ENCODE measurements at regions not wholly inside any gene's neighbourhood (a gene's known extent, or its start where the extent isn't known, plus 50 kb on each side); places are given as distances from the start of the nearest gene placed in this dataset.

DNA sequence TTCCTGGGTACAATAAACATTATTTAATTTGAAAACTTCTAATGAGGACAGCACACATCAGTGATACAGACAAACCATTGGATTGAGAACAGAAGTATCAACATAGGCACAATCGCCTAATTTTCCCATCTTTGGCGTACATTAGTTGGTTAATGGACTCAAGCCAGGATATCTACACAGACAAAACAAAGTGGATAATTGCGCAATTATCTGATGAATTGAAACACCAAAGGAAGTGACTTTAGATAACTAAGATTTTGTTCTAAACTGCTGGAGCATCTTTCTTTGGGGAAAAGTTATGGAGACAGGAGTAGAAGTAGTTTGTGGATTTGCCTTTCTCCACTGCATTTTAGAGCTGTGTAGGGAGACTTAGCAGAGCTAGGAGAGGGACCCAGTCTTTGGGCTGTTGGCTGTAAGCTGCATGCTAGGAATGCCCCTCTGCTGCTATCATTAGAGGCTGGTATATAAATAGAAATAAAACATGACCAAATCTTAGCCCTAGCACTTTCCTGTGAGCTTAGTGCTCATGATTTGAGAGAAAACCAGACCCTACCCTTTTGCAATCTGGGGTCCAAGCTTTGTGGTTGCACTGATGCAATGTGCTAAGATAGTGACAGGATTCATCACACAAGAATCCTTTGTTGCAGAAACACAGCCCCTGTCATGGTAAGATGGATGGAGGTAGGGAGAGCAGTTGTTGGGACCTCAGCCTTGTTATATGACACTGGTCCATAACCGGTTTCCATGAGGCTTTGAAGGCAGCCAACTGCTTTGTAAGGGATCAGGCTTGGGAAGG, 264.5 kb upstream of the PIK3C3 start:
- TF ChIP-seq, protein P1, sequence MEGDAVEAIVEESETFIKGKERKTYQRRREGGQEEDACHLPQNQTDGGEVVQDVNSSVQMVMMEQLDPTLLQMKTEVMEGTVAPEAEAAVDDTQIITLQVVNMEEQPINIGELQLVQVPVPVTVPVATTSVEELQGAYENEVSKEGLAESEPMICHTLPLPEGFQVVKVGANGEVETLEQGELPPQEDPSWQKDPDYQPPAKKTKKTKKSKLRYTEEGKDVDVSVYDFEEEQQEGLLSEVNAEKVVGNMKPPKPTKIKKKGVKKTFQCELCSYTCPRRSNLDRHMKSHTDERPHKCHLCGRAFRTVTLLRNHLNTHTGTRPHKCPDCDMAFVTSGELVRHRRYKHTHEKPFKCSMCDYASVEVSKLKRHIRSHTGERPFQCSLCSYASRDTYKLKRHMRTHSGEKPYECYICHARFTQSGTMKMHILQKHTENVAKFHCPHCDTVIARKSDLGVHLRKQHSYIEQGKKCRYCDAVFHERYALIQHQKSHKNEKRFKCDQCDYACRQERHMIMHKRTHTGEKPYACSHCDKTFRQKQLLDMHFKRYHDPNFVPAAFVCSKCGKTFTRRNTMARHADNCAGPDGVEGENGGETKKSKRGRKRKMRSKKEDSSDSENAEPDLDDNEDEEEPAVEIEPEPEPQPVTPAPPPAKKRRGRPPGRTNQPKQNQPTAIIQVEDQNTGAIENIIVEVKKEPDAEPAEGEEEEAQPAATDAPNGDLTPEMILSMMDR (IDR thresholded peaks at IDR 0.05) = no peak
- TF ChIP-seq EP300 (IDR thresholded peaks at IDR 0.05) = no peak

Data from sigmoid colon (tissue), 4 donors.